Stimulated activated CD4-positive, alpha-beta T cell treated with anti-CD3 and anti-CD28 coated beads, Interleukin-15, amount 100 ng/mL, for 48 hours (primary cell): ENCODE measurements at regions not wholly inside any gene's neighbourhood (a gene's known extent, or its start where the extent isn't known, plus 50 kb on each side); places are given as distances from the start of the nearest gene placed in this dataset.
A peak's percentile ranks its signal among the peaks of the same experiment; 100 is the strongest.
"Not testable (repeated sequence)": the region's sequence is repeated elsewhere in the genome, so short reads cannot be mapped to it uniquely, and the experiment has no call there.

Experiments used
- DNase-seq, 2 donors: peaks; one replicate each; pipeline ENCODE4 v3.0.0-alpha.2; 2020; ENCODE audit warnings: low read depth in 2 of 2

DNA sequence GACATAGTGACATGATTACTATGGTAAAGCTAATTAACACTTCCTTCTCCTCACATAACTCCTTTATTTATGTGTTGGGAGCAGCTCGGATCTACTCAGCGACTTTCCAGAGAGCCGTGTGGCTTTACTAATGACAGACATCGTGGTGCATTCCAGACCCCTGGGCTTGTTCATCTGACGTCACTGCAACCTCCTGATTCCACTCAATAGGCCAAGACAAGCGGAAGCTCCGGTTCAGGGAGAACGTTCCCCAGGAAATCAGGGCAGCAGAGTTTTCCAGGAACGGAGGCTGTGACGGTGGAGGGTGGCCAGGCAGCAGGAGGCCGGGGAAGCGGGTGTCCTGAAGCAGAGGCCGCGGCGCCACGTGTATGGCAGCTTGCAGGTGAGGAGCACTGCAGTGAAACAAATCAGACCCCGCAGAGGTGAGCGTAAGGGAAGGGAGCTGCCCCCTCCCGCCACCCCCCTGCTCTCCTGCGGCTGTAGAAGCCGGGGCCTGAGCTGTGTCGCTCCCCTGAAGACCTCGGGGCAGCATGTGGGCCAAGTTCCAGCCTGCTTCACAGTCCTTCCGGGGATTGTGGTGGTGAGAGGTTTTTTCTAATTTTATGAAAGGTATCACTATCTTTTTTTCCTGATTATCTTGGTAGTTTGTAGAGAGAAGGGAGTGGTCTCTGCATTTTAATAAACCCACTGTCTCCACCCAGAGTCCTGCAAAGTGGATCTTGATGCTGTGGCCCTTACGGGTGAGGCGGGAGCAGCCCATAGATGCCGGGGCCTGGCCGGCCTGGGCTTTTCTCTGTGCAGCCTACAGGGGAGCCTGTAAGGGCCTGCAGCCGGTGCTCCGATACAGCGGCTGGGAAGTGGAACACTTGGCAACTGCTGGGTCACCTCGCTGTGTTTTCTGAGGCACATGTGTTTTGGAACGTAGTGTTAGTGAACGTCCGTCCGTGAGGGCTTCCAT lies 220.4 kb upstream of the IRX4 start:
- DNase-seq, result no peak

DNA sequence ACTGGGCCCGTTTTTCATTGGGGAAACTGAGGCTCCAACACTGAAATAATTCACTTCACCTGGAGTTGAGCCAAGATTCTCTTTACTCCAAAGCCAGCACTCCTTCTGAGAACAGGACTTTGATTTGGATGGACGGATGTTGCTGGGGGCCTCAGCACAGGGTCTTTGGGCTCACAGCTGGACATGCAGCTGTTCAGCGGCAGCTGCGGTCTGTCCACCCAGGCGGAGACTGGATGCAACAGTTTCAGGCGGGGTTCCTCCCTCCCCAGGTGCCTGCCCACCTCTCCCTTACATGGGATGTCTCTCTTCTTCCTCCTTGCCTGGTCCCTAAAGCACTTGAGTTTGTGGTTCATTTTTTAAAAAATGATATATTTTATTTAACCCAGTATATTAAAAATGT lies 219.0 kb upstream of the IRX4 start:
- DNase-seq, result no peak

DNA sequence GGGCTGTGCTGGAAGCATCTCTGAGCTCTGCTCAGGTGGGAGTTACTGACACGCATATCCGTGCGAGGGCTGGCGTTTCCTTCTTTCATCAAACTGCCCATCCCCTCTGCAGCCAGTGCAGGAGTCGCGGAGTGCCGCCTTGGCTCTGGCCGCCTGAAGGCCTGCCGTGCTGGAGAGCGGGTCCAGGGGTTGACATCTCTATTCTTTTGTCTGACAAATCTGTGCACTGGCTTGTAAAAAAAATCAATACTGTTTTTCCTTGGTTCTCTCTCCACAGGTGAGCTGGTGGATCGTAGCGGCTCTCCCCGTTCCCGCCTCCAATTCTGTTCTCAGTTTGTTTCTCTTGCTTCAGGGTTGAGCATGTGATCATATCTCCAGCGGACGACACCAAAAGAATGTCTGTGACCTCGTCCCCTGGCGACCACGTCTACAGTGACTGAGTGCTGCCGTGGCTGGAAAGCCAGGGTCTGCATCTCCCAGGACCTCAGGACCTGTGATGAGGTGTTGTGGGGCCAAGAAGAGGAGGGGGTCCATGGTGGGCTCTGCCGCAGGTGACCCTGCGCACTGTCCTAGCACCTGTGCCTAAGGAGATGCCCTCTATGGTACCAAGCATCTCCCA lies 214.3 kb upstream of the IRX4 start:
- no peak for DNase-seq

DNA sequence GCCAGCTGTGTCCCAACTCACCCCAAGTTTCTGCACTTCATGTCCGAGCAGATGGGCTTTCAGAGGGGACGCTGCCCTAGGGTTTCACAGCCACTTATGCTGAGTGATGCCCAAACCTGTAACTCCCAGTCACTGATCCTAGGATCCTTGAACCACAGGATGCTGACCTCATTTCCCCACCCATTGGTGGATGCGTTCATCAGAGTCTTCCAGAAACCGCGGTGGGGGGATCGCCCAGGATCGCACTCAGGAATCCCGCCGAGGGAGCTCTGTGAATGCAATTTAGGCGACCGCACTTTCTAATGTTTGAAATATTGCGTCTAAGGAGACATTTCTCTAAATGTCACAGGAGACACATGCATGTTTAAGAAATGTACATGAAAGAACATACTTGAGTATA lies 212.3 kb upstream of the IRX4 start:
- no peak for DNase-seq

DNA sequence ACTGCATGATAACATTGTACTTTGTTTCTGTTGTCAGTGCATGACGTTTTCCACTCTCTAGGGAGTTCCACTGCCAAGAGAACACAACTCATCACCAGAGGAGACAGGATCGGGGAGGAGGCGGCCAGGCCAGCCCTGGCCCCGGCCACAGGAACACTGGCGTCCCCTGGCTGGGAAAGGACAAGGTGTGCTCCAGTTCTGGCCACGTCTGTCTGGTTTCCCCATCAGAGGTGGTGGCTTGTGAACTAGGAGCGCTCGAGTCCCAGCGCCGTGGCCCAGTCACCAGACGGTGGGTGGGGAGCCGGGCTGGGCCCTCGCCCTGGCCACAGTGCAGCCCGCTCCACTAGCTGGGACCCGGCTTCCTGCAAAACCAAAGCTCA lies 211.9 kb upstream of the IRX4 start:
- DNase-seq, result no peak

DNA sequence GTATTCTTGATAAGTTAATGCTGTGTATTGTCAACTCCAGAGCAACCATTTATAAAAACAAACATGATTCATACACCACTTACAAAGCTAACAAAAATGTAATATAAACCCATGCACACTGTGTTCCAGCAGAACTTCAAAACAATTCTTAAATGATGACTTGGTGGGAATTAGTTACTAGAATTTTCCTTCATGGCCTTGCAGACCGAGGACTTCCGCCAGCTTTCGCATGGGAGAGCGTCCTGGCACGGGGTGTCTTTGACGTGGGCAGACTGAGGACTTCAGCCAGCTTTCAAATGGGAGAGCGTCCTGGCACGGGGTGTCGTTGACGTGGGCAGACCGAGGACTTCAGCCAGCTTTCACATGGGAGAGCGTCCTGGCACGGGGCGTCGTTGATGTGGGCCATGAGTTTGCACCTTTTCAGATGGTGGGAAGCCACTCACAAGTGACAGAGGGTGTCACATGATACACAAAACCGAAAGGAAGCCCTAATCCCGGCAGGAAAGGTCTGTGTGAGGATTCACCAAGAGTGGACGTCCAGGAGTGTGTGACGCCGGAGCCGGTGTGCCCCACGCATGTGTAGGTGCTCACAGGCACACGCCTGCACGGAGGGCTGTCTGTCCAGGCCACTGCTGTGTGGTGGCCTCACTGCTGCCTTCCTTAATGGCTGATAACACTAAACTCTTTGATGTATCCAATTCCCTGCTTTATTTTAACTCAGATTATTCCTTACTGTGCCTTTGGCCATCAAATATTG lies 211.3 kb upstream of the IRX4 start:
- DNase-seq, result no peak

DNA sequence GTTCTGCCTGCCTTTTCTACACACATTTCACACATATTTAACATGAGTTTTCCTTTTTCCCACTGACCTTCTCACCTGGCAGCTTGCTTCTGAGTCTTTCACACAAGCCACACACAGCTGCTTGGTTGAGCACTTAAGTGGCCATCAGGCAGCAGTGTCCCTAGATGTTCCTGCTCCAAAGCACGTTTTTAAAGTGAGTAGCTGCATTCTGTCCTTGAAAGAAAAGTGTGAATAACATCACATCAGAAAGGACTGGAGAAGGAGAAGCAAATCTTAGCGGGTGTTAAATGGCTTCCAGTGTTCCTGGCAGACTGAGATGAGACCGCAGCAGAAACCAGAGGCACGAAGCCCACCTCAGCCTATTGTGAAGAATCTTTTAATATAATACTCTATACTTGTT lies 209.2 kb upstream of the IRX4 start:
- DNase-seq, result no peak

DNA sequence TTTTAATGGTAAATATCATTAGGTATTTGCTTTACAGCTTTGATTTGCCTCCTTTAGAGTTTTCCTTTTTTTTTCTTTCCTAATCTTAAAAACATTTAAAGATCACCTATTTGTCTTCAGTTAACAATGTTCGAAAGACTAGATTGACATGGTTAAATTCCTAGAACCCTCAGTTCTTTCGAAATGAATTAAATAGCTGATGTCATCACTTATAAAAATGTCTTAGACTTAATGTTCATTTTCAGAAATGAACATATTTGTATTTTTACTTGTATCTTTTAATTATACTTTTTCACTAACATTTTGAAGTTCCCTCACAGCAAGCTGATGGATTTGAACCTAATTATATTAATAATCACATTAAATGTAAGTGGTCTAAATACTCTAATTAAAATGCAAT lies 205.3 kb upstream of the IRX4 start:
- DNase-seq, result no peak

DNA sequence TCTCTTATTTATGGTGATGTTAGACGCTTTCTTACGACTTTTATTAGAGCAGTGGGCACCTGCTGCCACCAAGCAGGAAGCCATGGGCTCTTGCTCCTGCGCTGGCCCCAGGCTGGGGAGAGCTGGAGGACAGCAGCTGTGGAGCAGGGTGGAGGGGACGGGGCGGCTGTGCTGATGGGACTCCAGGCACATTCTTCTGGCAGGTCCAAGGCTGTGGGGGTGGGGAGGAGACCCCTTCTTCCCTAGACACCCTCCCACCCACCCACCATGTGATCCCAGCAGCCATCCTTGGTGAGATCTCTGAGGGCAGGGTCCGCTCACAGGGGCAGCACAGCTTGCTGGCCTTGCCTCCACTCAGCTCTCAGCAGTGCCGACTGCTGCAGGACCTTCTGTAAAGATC lies 192.6 kb upstream of the IRX4 start:
- no peak for DNase-seq

DNA sequence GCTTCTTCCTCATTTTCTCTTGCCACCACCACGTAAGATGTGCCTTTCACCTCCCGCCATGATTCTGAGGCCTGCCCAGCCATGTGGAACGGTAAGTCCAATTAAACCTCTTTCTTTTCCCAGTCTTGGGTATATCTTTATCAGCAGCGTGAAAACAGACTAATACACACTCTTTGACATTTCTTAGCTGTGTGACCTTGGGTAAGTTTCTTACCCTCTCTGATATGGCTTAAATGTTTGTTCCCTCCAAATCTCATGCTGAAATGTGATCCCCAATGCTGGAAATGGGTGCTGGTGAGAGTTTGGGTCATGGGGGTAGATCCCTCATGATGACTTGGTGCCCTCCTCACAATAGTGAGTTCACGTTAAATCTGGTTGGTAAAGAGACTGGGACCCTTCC lies 188.8 kb upstream of the IRX4 start:
- DNase-seq, result no peak

DNA sequence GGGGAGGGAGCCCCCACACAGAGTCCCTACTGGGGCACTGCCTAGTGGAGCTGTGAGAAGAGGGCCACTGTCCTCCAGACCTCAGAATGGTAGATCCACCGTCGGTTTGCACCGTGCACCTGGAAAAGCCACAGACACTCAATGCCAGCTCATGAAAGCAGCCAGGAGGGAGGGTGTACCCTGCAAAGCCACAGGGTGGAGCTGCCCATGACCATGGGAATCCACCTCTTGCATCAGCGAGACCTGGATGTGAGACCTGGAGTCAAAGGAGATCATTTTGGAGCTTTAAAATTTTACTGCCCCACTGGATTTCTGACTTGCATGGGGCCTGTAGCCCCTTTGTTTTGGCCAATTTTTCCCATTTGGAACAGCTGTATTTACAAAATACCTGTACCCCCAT lies 188.1 kb upstream of the IRX4 start:
- not testable (repeated sequence) for DNase-seq

DNA sequence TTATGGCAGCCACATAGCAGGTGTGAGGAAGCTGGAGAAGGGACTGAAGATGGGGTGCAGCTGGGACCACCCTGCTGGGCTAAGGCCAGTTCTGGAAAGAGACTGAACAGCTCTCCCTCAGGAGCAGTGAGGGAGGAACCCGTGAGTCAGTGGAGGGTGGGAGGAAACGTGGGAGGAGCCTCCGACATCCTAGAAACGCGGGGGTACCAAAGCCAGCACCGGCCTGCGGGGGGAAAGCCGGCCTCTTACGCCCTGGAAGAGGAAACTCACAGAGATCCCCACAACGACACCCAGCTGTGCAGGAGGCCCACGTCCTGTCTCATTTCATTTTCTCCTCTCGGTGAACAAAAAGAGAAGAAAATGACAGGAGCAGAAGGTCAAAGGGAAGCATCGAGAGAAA lies 185.8 kb upstream of the IRX4 start:
- no peak for DNase-seq

DNA sequence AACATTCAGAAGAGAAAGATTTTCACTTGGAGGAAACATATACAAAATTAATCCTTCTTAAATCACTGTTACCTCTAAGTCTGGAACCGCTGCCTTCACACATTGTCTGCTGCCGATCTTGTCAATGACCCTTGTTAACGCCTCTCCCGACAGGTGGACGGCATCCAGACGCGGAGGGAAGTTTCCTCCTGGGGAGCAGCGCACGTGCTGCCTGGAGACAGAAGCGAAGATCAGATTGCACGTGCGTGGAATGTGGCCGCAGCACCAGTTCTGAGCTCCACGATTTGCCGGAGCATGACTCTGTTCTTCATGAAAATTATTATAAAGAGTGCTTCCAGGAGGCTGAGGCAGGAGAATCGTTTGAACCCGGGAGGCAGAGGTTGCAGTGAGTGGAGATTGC lies 183.6 kb upstream of the IRX4 start:
- DNase-seq, result no peak

DNA sequence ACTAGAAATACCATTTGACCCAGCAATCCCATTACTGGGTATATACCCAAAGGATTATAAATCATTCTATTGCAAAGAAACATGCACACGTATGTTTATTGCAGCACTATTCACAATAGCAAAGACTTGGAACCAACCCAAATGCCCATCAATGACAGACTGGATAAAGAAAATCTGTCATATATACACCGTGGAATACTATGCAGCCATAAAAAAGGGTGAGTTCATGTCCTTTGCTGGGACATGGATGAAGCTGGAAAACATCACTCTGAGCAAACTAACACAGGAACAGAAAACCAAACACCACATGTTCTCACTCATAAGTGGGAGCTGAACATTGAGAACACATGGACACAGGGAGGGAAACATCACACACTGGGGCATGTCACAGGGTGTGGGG lies 180.7 kb upstream of the IRX4 start:
- not testable (repeated sequence) for DNase-seq

DNA sequence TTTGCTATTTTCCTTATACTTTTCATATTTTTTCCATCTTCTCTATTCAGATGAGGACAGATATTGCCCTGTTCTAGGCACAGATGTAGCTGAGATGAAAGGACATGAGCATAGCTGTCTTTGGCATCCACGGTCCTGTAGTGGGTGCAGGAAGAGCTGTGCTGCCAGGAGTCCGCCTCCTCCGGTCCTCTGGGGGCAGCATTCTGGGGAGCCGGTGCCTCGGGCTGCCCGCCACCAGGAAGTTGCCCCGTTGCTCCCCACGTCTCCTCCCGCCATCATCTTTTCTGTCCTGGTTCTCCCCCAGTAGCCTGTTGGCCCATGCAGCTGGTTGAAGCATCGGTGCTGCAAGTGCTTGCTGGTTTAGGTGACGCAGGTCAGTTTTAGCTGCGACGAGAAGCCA lies 170.0 kb upstream of the IRX4 start:
- no peak for DNase-seq

DNA sequence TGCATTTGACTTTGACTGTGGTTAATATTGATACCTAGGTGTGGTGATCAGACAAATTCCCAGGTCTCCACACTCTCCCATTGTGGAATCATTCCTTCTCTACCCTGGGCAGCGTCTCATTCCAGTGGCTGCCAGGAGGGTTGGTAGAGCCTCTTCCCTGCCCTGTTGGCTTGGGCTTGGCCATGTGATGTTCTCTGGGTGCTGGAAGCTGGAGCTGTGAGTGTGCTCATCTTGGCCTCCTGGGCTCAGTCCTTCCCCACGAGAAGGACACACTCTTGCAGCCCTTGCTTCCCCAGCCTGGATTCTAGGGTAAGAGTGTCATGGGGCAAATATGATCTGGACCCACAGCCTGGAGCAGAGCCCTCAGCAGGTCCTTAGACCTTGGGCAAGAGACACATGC lies 167.2 kb upstream of the IRX4 start:
- DNase-seq, result no peak

DNA sequence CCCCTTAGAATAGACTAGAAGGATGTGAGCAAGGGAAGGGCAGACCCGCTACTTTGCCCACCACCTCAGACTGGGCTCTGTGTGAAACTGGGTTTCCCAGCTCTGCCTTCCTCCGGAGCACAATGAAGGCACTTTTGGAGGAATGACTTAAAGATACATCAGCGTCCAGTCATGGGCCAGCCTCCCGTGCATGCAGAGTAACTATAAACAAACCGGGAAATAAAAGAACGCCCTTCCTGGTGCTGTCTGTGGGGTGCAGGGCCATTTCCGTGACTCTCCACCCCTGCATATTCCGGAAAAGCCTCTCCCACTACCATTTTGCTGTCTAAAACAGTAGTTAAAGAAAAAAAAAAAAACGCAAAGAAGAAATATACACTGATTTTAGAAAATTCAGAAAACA lies 165.9 kb upstream of the IRX4 start:
- DNase-seq, result no peak

DNA sequence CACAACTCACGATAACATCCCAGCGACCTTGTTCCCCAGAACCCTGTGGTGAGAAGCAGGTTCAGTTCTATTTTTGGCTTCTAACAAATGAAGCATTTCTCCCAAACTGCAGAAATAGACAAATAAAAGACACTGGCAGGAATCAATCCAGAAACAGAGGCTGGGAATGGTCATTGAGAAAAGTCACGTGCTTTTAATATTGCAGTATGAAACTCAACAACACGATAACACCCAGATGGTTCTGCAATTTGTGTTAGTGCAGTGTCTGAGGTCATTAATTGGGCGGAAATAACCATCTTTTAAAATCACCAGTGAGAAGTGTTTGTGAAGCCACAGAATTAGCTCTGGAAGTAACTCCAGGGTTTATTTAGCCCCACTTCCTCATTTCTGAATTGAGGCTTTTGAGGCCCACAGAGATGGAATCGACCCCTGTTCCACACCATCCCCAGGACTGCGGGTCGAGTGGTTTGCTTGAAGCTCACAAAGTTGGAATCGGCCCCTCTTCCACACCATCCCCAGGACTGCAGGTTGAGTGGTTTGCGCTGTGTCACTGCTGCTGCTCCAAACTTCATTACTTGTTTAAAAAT lies 164.7 kb upstream of the IRX4 start:
- DNase-seq, result no peak

DNA sequence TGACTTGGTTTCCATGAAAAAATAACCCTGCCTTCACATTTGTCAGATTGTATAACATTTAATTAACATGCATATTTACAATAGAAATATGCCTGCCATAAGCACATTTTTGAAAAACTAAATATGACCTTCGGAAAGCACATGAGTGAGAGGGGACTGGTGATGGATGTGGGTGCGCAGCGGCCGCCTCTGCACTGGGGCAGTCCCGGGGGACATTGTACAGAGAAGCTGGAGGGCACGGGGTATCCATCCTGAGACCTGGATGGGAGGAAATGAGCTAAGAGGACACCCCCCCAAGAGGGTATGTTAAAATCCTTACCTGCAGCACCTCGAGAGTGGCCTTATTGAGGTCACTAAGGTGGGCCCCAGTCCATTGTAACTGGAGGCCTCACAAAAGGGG lies 161.3 kb upstream of the IRX4 start:
- DNase-seq, result no peak

DNA sequence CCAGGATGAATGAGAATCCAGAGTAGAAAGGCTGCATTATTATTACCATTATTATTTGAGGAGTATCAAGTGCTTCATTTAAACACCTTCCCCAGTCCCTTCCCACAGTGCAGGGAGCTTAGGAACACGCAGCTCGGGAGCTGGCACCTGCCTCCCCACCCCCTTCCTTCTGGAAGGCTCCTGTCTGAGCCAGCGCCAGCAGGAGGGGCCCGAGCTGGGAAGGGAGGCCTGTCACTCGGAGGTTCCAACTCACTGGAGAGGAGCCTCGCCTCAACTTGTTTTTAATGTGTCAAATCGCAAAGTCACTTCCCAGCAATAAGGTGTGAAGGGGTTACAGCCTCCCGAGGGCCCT lies 156.4 kb upstream of the IRX4 start:
- DNase-seq, result no peak

DNA sequence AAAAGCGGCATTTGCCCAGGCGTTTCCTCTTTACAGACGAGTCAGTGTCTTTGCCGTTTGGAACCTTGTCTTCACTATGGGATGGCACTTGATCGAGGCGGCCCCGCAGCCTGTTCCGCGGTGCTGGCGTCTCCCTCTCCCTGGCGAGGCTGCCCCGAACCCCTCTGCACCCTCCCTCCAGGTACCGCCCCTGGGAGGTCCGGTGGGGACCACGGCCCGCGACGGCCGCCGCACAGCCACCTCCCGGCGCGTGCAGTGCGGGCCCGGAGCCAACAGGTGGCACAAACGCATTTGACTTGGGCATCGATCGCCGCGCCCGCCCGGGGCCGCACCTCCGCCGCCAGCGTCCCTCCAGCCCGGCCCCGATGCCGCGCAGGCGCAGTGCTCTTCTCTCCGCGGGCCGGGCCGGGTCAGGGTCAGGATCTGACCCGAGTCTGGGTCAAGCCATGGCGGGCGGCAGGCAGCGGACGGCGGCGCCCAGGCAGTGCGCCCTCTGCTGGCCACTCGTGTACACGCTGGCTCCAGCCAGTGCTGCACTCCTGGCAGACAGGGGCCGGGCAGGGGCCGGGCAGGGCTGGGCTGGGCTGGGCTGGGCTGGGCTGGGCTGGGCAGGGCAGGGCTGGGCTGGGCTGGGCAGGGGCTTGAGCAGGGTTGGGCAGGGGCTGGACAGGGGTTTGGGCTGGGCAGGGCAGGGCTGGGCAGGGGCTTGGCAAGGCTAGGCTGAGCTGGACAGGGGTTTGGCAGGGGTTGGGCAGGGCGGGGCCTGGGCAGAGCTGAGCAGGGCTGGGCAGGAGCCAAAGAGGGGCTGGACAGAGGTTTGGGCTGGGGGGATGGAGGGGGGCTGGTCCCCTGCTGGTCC lies 155.8 kb upstream of the IRX4 start:
- DNase-seq, result peak; percentile 25 to 41

DNA sequence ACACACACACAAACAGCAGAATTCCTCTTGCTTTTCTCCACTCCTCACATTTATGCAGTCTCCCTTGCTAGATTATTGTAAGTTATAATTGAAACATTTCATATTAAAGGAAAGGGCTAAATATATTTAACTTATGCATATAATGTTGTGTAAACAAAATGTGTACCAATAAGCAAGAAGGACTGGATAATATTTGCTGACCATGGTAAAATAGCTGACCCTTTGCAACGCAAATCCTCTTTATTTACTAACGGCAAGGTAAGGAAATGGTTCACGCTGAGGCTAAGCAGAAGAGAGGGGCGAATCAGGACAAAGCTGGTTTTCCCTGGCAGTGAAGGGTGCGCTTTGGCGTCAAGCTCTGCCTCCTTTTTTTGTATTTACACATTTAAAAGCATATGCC lies 154.2 kb upstream of the IRX4 start:
- no peak for DNase-seq
